GM12872 (cell line): ENCODE measurements at regions not wholly inside any gene's neighbourhood (a gene's known extent, or its start where the extent isn't known, plus 50 kb on each side); places are given as distances from the start of the nearest gene placed in this dataset.

ENCODE experiments used
- CTCF ChIP-seq: IDR thresholded peaks from 3 replicates; pipeline ENCODE4 v1.5.1; 2011; ENCODE audit warnings: low read depth, mild to moderate bottlenecking, low read length, moderate library complexity; ENCODE audit not compliant: insufficient read depth

GRCh38 chr20:53660078-53660909, 66.7 kb upstream of the ZNF217 start:
- no peak for TF ChIP-seq CTCF

- TF ChIP-seq CTCF, result no peak
Observed at GRCh38 chr20:53658973-53659372, 65.3 kb upstream of the ZNF217 start.

GRCh38 chr20:53658322-53658721, 64.7 kb upstream of the ZNF217 start:
- no peak for TF ChIP-seq CTCF

GRCh38 chr20:53657732-53658131, 64.1 kb upstream of the ZNF217 start:
- no peak for TF ChIP-seq CTCF

GRCh38 chr20:53657279-53657678, 63.6 kb upstream of the ZNF217 start:
- TF ChIP-seq CTCF, result no peak

GRCh38 chr20:53656293-53657202, 62.9 kb upstream of the ZNF217 start:
- TF ChIP-seq CTCF, result no peak

GRCh38 chr20:53655625-53656292, 62.1 kb upstream of the ZNF217 start:
- no peak for TF ChIP-seq CTCF
